KOPT-K1 (cell line): ENCODE measurements at regions not wholly inside any gene's neighbourhood (a gene's known extent, or its start where the extent isn't known, plus 50 kb on each side); places are given as distances from the start of the nearest gene placed in this dataset.
"Not testable (repeated sequence)": the region's sequence is repeated elsewhere in the genome, so short reads cannot be mapped to it uniquely, and the experiment has no call there.

Experiments
- H3K27ac ChIP-seq: fragments of 200-600 bp; sonication (generic); 2 replicates; pipeline ENCODE4 v1.5.1; 2016; ENCODE audit warnings: antibody characterized with exemption, mild to moderate bottlenecking, low read depth, low read length; ENCODE audit not compliant: poor library complexity, severe bottlenecking
- H3K36me3 ChIP-seq: fragments of 200-600 bp; sonication (generic); 2 replicates; pipeline ENCODE4 v1.5.1; 2017; ENCODE audit warnings: antibody characterized with exemption, mild to moderate bottlenecking, low read length, moderate library complexity; ENCODE audit not compliant: insufficient read depth
- H3K9me3 ChIP-seq: fragments of 200-600 bp; sonication (generic); 2 replicates; pipeline ENCODE4 v1.5.1; 2017; ENCODE audit warnings: antibody characterized with exemption, low read length, mild to moderate bottlenecking; ENCODE audit not compliant: insufficient read depth, poor library complexity, severe bottlenecking

GRCh38 chr15:31501536-31502157, 175.0 kb downstream of the KLF13 start:
- Histone ChIP-seq H3K36me3 (no peaks in the 10 kb centered on the region), H3K9me3 (no peaks in the 10 kb centered on the region), H3K27ac (no peak overlapping the region)

- Histone ChIP-seq H3K36me3 (no peaks in the 10 kb centered on the region), H3K9me3 (no peaks in the 10 kb centered on the region), H3K27ac (no peak overlapping the region)
Observed at GRCh38 chr15:31502541-31503229, 176.1 kb downstream of the KLF13 start.

- no peaks in the 10 kb centered on the region for H3K9me3 ChIP-seq
- H3K36me3 ChIP-seq = no peaks in the 10 kb centered on the region
- H3K27ac ChIP-seq = no peak overlapping the region
Observed at GRCh38 chr15:31503256-31503655, 176.6 kb downstream of the KLF13 start.

- H3K9me3 ChIP-seq = no peaks in the 10 kb centered on the region
- H3K36me3 ChIP-seq = no peaks in the 10 kb centered on the region
- no peak overlapping the region for H3K27ac ChIP-seq
Observed at GRCh38 chr15:31503758-31504461, 177.3 kb downstream of the KLF13 start.

GRCh38 chr15:31504462-31504839, 177.8 kb downstream of the KLF13 start:
- no peaks in the 10 kb centered on the region for H3K9me3 ChIP-seq
- H3K27ac ChIP-seq = no peak overlapping the region
- H3K36me3 ChIP-seq = no peaks in the 10 kb centered on the region

- H3K36me3 ChIP-seq, H3K27ac ChIP-seq, H3K9me3 ChIP-seq: not testable (repeated sequence)
Observed at GRCh38 chr15:31507573-31507972, 180.9 kb downstream of the KLF13 start.

- H3K36me3 ChIP-seq = no peaks in the 10 kb centered on the region
- H3K27ac ChIP-seq = no peak overlapping the region
- H3K9me3 ChIP-seq = no peaks in the 10 kb centered on the region
Observed at GRCh38 chr15:31508656-31509055, 182.0 kb downstream of the KLF13 start.

GRCh38 chr15:31510057-31510456, 183.4 kb downstream of the KLF13 start:
- Histone ChIP-seq H3K9me3 (no peaks in the 10 kb centered on the region), H3K36me3 (no peaks in the 10 kb centered on the region), H3K27ac (no peak overlapping the region)

- Histone ChIP-seq H3K9me3 (no peaks in the 10 kb centered on the region), H3K27ac (no peak overlapping the region), H3K36me3 (no peaks in the 10 kb centered on the region)
Observed at GRCh38 chr15:31511707-31512310, 185.2 kb downstream of the KLF13 start.

- Histone ChIP-seq H3K36me3 (no peaks in the 10 kb centered on the region), H3K9me3 (no peaks in the 10 kb centered on the region), H3K27ac (no peak overlapping the region)
Observed at GRCh38 chr15:31513178-31513577, 186.5 kb downstream of the KLF13 start.

- Histone ChIP-seq H3K27ac (no peak overlapping the region), H3K36me3 (no peaks in the 10 kb centered on the region), H3K9me3 (no peaks in the 10 kb centered on the region)
Observed at GRCh38 chr15:31516440-31516839, 189.8 kb downstream of the KLF13 start.

GRCh38 chr15:31516874-31517273, 190.2 kb downstream of the KLF13 start:
- Histone ChIP-seq H3K36me3 (no peaks in the 10 kb centered on the region), H3K27ac (no peak overlapping the region), H3K9me3 (no peaks in the 10 kb centered on the region)

GRCh38 chr15:31517711-31518110, 191.1 kb downstream of the KLF13 start:
- no peaks in the 10 kb centered on the region for H3K9me3 ChIP-seq
- H3K36me3 ChIP-seq = no peaks in the 10 kb centered on the region
- no peak overlapping the region for H3K27ac ChIP-seq

- Histone ChIP-seq H3K36me3 (no peaks in the 10 kb centered on the region), H3K27ac (no peak overlapping the region), H3K9me3 (no peaks in the 10 kb centered on the region)
Observed at GRCh38 chr15:31522028-31522427, 195.4 kb downstream of the KLF13 start.

- Histone ChIP-seq H3K36me3 (no peaks in the 10 kb centered on the region), H3K9me3 (no peaks in the 10 kb centered on the region)
Observed at GRCh38 chr15:31523027-31523654, 196.5 kb downstream of the KLF13 start.

More at GRCh38 chr15:31523027-31523654, 196.5 kb downstream of the KLF13 start:
- no peak overlapping the region for H3K27ac ChIP-seq
